Esophagus muscularis mucosa (tissue), 4 donors: ENCODE measurements at regions not wholly inside any gene's neighbourhood (a gene's known extent, or its start where the extent isn't known, plus 50 kb on each side); places are given as distances from the start of the nearest gene placed in this dataset.

Experiments
- DNase-seq: peaks from one replicate; pipeline ENCODE4 v3.0.0-alpha.2; 2017; ENCODE audit errors: extremely low spot score
- H3K27ac ChIP-seq, 4 donors: fragments of 200-600 bp; sonication (generic); replicated peaks in 1 of 4; 1 replicate in 3 of 4; 2 replicates in 1 of 4; pipeline ENCODE4 v1.5.1; 2016 to 2019; ENCODE audit warnings: mild to moderate bottlenecking in 1 of 4
- H3K27me3 ChIP-seq, 4 donors: fragments of 200-600 bp; sonication (generic); one replicate each; pipeline versions ENCODE4 v1.5.1 to v1.6.0; 2016 to 2019
- H3K36me3 ChIP-seq, 4 donors: fragments of 200-600 bp; sonication (generic); one replicate each; pipeline ENCODE4 v1.5.1; 2016 to 2019
- H3K4me1 ChIP-seq, 4 donors: fragments of 200-600 bp; sonication (generic); one replicate each; pipeline ENCODE4 v1.5.1; 2016 to 2019
- H3K4me3 ChIP-seq, 4 donors: fragments of 200-600 bp; sonication (generic); 1 replicate in 2 of 4; 2 replicates in 2 of 4; pipeline ENCODE4 v1.5.1; 2016 to 2019; ENCODE audit warnings: mild to moderate bottlenecking in 4 of 4, moderate library complexity in 1 of 4
- H3K9me3 ChIP-seq, 4 donors: fragments of 200-600 bp; sonication (generic); 1 replicate in 3 of 4; 2 replicates in 1 of 4; pipeline ENCODE4 v1.5.1; 2016 to 2019
- CTCF ChIP-seq, 3 experiments: fragments of 200-600 bp in 2 of 3; fragments of 450-650 bp in 1 of 3; sonication (generic) in 2 of 3; IDR thresholded peaks; one replicate each; pipeline ENCODE4 v1.5.1; 2017 to 2019; ENCODE audit warnings: antibody characterized with exemption in 3 of 3, mild to moderate bottlenecking in 2 of 3, moderate library complexity in 1 of 3
- EP300 ChIP-seq: sonication (generic); formaldehyde crosslinking; IDR thresholded peaks from one replicate; pipeline ENCODE4 v1.6.1; 2017; ENCODE audit warnings: antibody characterized with exemption
- POLR2A ChIP-seq: fragments of 450-650 bp; IDR thresholded peaks from one replicate; pipeline ENCODE4 v1.6.1; 2017; ENCODE audit warnings: antibody characterized with exemption, moderate library complexity, mild to moderate bottlenecking, low read depth
- POLR2AphosphoS5 ChIP-seq, 2 donors: sonication (generic); formaldehyde crosslinking; IDR thresholded peaks; one replicate each; pipeline ENCODE4 v1.6.1; 2017; ENCODE audit warnings: antibody characterized with exemption in 2 of 2
- WGBS: methylation state at CpG from one replicate; pipeline ENCODE4 v1.1.5; 2018; 5-methylcytosine and 5-hydroxymethylcytosine counted together
- intact Hi-C: fragments of 100-400 bp; cut with DNase I; formaldehyde crosslinking; loops from one replicate; pipeline ENCODE4 v1.15.1; 2023

GRCh38 chr2:37797081-37797480, 125.6 kb upstream of the CDC42EP3 start:
- H3K4me3 ChIP-seq = no peak overlapping the region
- H3K36me3 ChIP-seq = no peaks in the 10 kb centered on the region
- H3K4me1 ChIP-seq = peaks cover 28 to 69% (median 49%) of the 10 kb centered on the region in 4 donors
- intact Hi-C loops = no loop called here
- DNase-seq = no peak
- H3K27ac ChIP-seq = peak overlapping the region; percentile 13 to 59 (median 52)
- TF ChIP-seq CTCF (IDR thresholded peaks at IDR 0.05) (no peak), POLR2AphosphoS5 (IDR thresholded peaks at IDR 0.05) (no peak), POLR2A (no peak), EP300 (no peak)
- 48% methylated on average over 3 of the region's 3 CpGs for WGBS
- H3K9me3 ChIP-seq = no peaks in the 10 kb centered on the region
- H3K27me3 ChIP-seq = no peaks in the 10 kb centered on the region

- Histone ChIP-seq H3K9me3 (no peaks in the 10 kb centered on the region), H3K4me3 (no peak overlapping the region), H3K27ac (peak overlapping the region; percentile 21 to 47 (median 32)), H3K4me1 (peaks cover 30 to 68% (median 53%) of the 10 kb centered on the region in 4 donors), H3K36me3 (no peaks in the 10 kb centered on the region), H3K27me3 (no peaks in the 10 kb centered on the region)
- intact Hi-C loops = no loop called here
- no peak for DNase-seq
- TF ChIP-seq EP300 (no peak), CTCF (IDR thresholded peaks at IDR 0.05) (no peak), POLR2A (no peak), POLR2AphosphoS5 (IDR thresholded peaks at IDR 0.05) (no peak)
Observed at GRCh38 chr2:37798315-37799005, 126.6 kb upstream of the RMDN2 start.

- DNase-seq = no peak
- Histone ChIP-seq H3K4me1 (peaks cover 19 to 51% (median 38%) of the 10 kb centered on the region in 4 donors), H3K27me3 (no peaks in the 10 kb centered on the region), H3K36me3 (no peaks in the 10 kb centered on the region), H3K4me3 (no peak overlapping the region), H3K9me3 (no peaks in the 10 kb centered on the region), H3K27ac (no peak overlapping the region)
- 92% methylated on average over 2 of the region's 2 CpGs for WGBS
- TF ChIP-seq POLR2A (no peak), POLR2AphosphoS5 (IDR thresholded peaks at IDR 0.05) (no peak), CTCF (IDR thresholded peaks at IDR 0.05) (no peak), EP300 (no peak)
- intact Hi-C loops = no loop called here
Observed at GRCh38 chr2:37800176-37800858, 124.8 kb upstream of the RMDN2 start.

GRCh38 chr2:37802211-37802752, 122.8 kb upstream of the RMDN2 start:
- Histone ChIP-seq H3K4me1 (peaks cover 10 to 32% (median 23%) of the 10 kb centered on the region in 4 donors), H3K27ac (peak overlapping the region; percentile 62 to 79 (median 70)), H3K4me3 (no peak overlapping the region), H3K27me3 (no peaks in the 10 kb centered on the region), H3K36me3 (no peaks in the 10 kb centered on the region), H3K9me3 (no peaks in the 10 kb centered on the region)
- 85% methylated on average over 4 of the region's 4 CpGs for WGBS
- intact Hi-C loops = no loop called here
- no peak for TF ChIP-seq EP300
- no peak for TF ChIP-seq CTCF (IDR thresholded peaks at IDR 0.05)
- no peak for DNase-seq
